ENCODE measurements at regions not wholly inside any gene's neighbourhood (a gene's known extent, or its start where the extent isn't known, plus 50 kb on each side); places are given as distances from the start of the nearest gene placed in this dataset.

- no peak for TF ChIP-seq POLR2A (IDR thresholded peaks at IDR 0.05; ENCODE audit: low read length)
- TF ChIP-seq GATA1 (IDR thresholded peaks at IDR 0.05; ENCODE audit: low read depth, low read length): no peak
Measured at GRCh38 chr3:44078863-44079262, 162.8 kb upstream of the TOPAZ1 start.
